Adrenal gland (tissue), 5 donors: ENCODE measurements at regions not wholly inside any gene's neighbourhood (a gene's known extent, or its start where the extent isn't known, plus 50 kb on each side); places are given as distances from the start of the nearest gene placed in this dataset.

Experiments used
- CTCF ChIP-seq, 6 experiments: fragments of 450-650 bp in 4 of 6; fragments of 200-600 bp in 2 of 6; sonication (generic) in 1 of 6; IDR thresholded peaks; 1 replicate in 5 of 6; 2 replicates in 1 of 6; pipeline versions ENCODE4 v1.5.1 to v1.8.0; 2016 to 2021; ENCODE audit warnings: antibody characterized with exemption in 6 of 6, mild to moderate bottlenecking in 2 of 6, moderate library complexity in 1 of 6
- POLR2A ChIP-seq, 2 donors: fragments of 450-650 bp; IDR thresholded peaks; one replicate each; pipeline ENCODE4 v1.6.1; 2017; ENCODE audit warnings: antibody characterized with exemption in 2 of 2, mild to moderate bottlenecking in 2 of 2, moderate library complexity in 1 of 2
- donor health status: DM: no; HTN: no; CAD: no.

- TF ChIP-seq CTCF (IDR thresholded peaks at IDR 0.05) (no peak), POLR2A (IDR thresholded peaks at IDR 0.05) (no peak)
Measured at GRCh38 chr7:132733860-132734259, 157.6 kb upstream of the PLXNA4 start.
